Glutamatergic neuron (in vitro differentiated cells): ENCODE measurements at regions not wholly inside any gene's neighbourhood (a gene's known extent, or its start where the extent isn't known, plus 50 kb on each side); places are given as distances from the start of the nearest gene placed in this dataset.

Source experiments
- DNase-seq: peaks from one replicate; pipeline ENCODE4 v3.0.0; 2022
- H3K27ac Mint-ChIP-seq: one replicate; pipeline ENCODE4 v1.8.0; 2020; ENCODE audit warnings: mild to moderate bottlenecking, mixed read lengths, inconsistent platforms; ENCODE audit not compliant: unreplicated experiment
- H3K27me3 Mint-ChIP-seq: one replicate; pipeline ENCODE4 v1.8.0; 2020; ENCODE audit warnings: mild to moderate bottlenecking, moderate library complexity, mixed read lengths, inconsistent platforms; ENCODE audit not compliant: unreplicated experiment
- H3K36me3 Mint-ChIP-seq: one replicate; pipeline ENCODE4 v1.8.0; 2020; ENCODE audit warnings: mild to moderate bottlenecking, mixed read lengths, inconsistent platforms; ENCODE audit not compliant: unreplicated experiment
- H3K4me1 Mint-ChIP-seq: one replicate; pipeline ENCODE4 v1.8.0; 2020; ENCODE audit warnings: mild to moderate bottlenecking, low read depth, mixed read lengths, inconsistent platforms; ENCODE audit not compliant: unreplicated experiment
- H3K4me3 Mint-ChIP-seq: one replicate; pipeline ENCODE4 v1.8.0; 2020; ENCODE audit warnings: mild to moderate bottlenecking, mixed read lengths, inconsistent platforms; ENCODE audit not compliant: unreplicated experiment
- H3K9me3 Mint-ChIP-seq: one replicate; pipeline ENCODE4 v1.8.0; 2020; ENCODE audit warnings: mild to moderate bottlenecking, moderate library complexity, mixed read lengths, inconsistent platforms; ENCODE audit not compliant: unreplicated experiment
- TF ChIP-seq, protein P1 (sequence below): fragments of 200-600 bp; sonication (generic); IDR thresholded peaks from one replicate; pipeline ENCODE4 v1.5.0; 2021; ENCODE audit not compliant: partially characterized antibody, unreplicated experiment

DNA sequence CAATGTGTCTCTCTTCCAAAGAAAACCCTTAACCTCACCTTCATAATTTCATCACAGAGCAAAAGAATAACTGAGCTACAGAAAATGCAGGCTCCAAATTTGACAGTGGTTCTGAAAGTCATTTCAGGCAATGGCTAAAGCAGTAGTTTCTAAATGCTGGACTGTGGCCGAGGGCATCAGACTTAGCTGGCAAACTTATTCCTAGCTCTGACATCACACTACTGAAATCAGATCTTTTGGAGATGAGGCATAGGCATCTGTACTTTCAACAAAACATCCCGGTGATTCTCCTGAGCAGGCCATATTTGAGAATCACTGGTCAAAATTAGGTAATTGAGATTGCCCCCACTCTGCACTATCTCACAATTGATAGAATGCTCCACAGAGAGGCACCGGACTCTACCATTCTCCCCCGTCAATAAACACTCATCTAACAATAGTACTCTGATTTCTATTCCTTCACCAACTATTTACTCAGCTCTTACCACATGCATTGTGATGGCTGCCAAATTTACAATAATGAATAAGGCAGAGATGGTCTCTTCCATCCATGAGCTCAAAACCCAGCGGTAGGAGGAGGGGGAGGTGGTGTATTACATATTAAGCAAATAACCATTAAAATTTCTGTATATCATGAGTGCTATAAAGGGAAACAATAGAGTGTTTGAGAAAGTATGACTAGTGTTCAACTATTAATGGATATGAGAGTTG is 57.3 kb upstream of the SPRED1 start:
- H3K27ac Mint-ChIP-seq = no peak overlapping the region
- DNase-seq = no peak
- TF ChIP-seq, protein P1, sequence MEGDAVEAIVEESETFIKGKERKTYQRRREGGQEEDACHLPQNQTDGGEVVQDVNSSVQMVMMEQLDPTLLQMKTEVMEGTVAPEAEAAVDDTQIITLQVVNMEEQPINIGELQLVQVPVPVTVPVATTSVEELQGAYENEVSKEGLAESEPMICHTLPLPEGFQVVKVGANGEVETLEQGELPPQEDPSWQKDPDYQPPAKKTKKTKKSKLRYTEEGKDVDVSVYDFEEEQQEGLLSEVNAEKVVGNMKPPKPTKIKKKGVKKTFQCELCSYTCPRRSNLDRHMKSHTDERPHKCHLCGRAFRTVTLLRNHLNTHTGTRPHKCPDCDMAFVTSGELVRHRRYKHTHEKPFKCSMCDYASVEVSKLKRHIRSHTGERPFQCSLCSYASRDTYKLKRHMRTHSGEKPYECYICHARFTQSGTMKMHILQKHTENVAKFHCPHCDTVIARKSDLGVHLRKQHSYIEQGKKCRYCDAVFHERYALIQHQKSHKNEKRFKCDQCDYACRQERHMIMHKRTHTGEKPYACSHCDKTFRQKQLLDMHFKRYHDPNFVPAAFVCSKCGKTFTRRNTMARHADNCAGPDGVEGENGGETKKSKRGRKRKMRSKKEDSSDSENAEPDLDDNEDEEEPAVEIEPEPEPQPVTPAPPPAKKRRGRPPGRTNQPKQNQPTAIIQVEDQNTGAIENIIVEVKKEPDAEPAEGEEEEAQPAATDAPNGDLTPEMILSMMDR = no peak

DNA sequence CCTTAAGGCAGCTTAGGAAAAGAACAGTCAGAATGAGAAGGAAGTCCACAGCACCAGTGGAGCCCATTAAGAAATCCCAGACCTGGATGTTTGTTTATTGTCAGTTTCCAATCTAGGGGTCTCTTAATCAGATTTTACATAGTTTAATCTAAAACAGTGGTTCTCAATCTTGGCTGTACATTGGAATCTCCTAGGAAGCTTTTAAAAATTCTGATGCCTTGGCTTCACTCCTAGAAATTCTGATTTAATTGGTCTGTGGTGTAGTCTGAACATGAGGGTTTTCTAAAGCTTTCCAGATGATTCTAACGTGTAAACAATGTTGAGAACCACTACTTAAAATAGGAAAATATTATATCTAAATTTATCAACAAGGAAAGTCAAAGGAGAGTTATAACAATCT is 56.6 kb upstream of the SPRED1 start:
- H3K36me3 Mint-ChIP-seq = no peaks in the 10 kb centered on the region
- H3K9me3 Mint-ChIP-seq = no peaks in the 10 kb centered on the region
- TF ChIP-seq, protein P1 = no peak
- H3K4me3 Mint-ChIP-seq = no peak overlapping the region
- no peak overlapping the region for H3K27ac Mint-ChIP-seq
- no peak for DNase-seq
- H3K4me1 Mint-ChIP-seq = no peaks in the 10 kb centered on the region
- no peaks in the 10 kb centered on the region for H3K27me3 Mint-ChIP-seq

More for the DNA sequence above, 57.3 kb upstream of the SPRED1 start:
- Mint-ChIP-seq H3K9me3 (no peaks in the 10 kb centered on the region), H3K27me3 (no peaks in the 10 kb centered on the region), H3K36me3 (no peaks in the 10 kb centered on the region), H3K4me3 (no peak overlapping the region), H3K4me1 (no peaks in the 10 kb centered on the region)

DNA sequence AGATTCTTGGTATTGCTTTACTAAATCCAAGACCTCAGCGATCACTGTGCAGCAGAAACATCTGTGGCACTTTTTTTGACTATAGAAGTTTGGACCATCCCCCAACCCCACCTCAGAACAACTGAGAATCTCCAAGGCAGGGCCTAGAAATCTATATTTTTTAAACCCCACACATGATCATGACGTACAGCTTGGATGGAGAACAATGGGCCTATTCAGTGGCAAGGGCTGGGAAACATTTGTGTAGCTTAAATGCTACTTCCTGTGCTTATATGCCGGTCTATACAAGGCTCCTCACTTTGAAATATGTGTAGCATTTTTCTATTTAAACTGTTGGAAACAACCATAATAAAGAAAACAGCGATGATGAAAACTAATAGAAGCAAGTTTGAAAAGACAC is 55.1 kb upstream of the SPRED1 start:
- TF ChIP-seq, protein P1 = no peak
- H3K27me3 Mint-ChIP-seq = no peaks in the 10 kb centered on the region
- H3K4me1 Mint-ChIP-seq = no peaks in the 10 kb centered on the region
- no peak overlapping the region for H3K27ac Mint-ChIP-seq
- no peak for DNase-seq
- no peak overlapping the region for H3K4me3 Mint-ChIP-seq
- H3K9me3 Mint-ChIP-seq = no peaks in the 10 kb centered on the region
- H3K36me3 Mint-ChIP-seq = no peaks in the 10 kb centered on the region

DNA sequence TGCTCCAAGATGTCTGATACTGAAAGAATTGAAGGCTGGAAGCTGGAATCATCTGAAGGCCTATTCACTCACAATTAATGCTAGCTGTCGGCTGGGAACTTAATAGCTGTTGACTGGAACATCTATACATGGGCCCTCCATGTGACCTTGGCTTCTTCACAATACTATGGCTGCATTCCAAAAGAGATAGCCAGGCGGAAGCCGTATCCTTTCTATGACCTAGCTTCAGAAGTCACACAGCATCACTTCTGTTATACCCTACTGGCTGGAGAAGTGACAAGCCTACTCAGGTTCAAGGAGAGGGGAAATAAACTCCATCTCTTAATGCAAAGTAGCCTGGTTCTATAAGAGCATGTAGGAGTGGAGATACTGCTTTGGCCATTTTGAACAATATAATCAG is 50.9 kb upstream of the SPRED1 start:
- Mint-ChIP-seq H3K27me3 (no peaks in the 10 kb centered on the region), H3K4me3 (no peak overlapping the region), H3K9me3 (no peaks in the 10 kb centered on the region), H3K36me3 (no peaks in the 10 kb centered on the region), H3K4me1 (no peaks in the 10 kb centered on the region), H3K27ac (no peak overlapping the region)
- TF ChIP-seq, protein P1 = no peak
- DNase-seq = no peak

DNA sequence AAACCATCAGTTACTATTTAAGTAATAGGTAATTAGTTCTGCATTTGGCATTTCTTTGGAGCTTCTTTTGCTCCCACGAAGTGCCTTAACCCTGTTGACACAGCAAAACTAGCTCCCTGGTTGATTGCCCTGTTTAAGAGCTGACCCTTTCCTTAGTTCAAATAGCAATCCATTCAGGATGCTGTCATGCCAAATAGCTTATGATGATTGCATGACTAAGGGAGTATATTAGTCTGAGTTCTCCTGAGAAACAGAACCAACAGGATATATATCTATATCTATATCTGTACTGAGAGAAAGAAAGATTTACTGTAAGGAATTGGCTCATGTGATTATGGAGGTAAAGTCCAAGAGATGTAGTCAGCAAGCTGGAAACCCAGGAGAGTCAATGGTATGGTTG is 50.3 kb upstream of the SPRED1 start:
- Mint-ChIP-seq H3K27me3 (no peaks in the 10 kb centered on the region), H3K9me3 (no peaks in the 10 kb centered on the region), H3K27ac (no peak overlapping the region), H3K4me1 (no peaks in the 10 kb centered on the region), H3K4me3 (no peak overlapping the region), H3K36me3 (no peaks in the 10 kb centered on the region)
- TF ChIP-seq, protein P1 = no peak
- DNase-seq = no peak
